Neural progenitor cell (in vitro differentiated cells): ENCODE measurements at regions not wholly inside any gene's neighbourhood (a gene's known extent, or its start where the extent isn't known, plus 50 kb on each side); places are given as distances from the start of the nearest gene placed in this dataset.

Source experiments
- CTCF ChIP-seq: fragments of 200-600 bp; sonication (generic); IDR thresholded peaks from 2 replicates; pipeline ENCODE4 v1.5.1; 2017; ENCODE audit warnings: antibody characterized with exemption, mild to moderate bottlenecking
- EZH2 ChIP-seq: fragments of 200-600 bp; sonication (generic); IDR thresholded peaks from 2 replicates; pipeline ENCODE4 v1.6.1; 2017; ENCODE audit warnings: antibody characterized with exemption, mild to moderate bottlenecking, moderate library complexity
- EZH2phosphoT487 ChIP-seq: fragments of 200-600 bp; sonication (generic); IDR thresholded peaks from 2 replicates; pipeline ENCODE4 v1.6.1; 2017; ENCODE audit warnings: antibody characterized with exemption

- TF ChIP-seq CTCF: no peak
- TF ChIP-seq EZH2: no peak
- no peak for TF ChIP-seq EZH2phosphoT487
Observed at GRCh38 chr7:120114626-120115025, 158.3 kb upstream of the KCND2 start.
